ENCODE measurements at regions not wholly inside any gene's neighbourhood (a gene's known extent, or its start where the extent isn't known, plus 50 kb on each side); places are given as distances from the start of the nearest gene placed in this dataset.
"Not testable (repeated sequence)": the region's sequence is repeated elsewhere in the genome, so short reads cannot be mapped to it uniquely, and the experiment has no call there.

GRCh38 chr9:101877439-101877838 is 139.0 kb upstream of the GRIN3A start:
- DNase-seq (ENCODE audit: low read depth), result no peak

- DNase-seq (ENCODE audit: low read depth), result no peak
These were observed 123.0 kb upstream of the GRIN3A start for GRCh38 chr9:101861472-101861871.

- no peak for DNase-seq (ENCODE audit: low read depth)
These were observed 122.5 kb upstream of the GRIN3A start for GRCh38 chr9:101860920-101861319.

- no peak for DNase-seq (ENCODE audit: low read depth)
These were observed 121.2 kb upstream of the GRIN3A start for GRCh38 chr9:101859620-101860019.

GRCh38 chr9:101858026-101858425 is 119.6 kb upstream of the GRIN3A start:
- no peak for DNase-seq (ENCODE audit: low read depth)

- no peak for DNase-seq (ENCODE audit: low read depth)
These were observed 110.8 kb upstream of the GRIN3A start for GRCh38 chr9:101849102-101849707.

GRCh38 chr9:101848485-101848919 is 110.1 kb upstream of the GRIN3A start:
- no peak for DNase-seq (ENCODE audit: low read depth)

GRCh38 chr9:101846161-101846560 is 107.7 kb upstream of the GRIN3A start:
- no peak for DNase-seq (ENCODE audit: low read depth)

- no peak for DNase-seq (ENCODE audit: low read depth)
These were observed 102.3 kb upstream of the GRIN3A start for GRCh38 chr9:101840694-101841188.

GRCh38 chr9:101838988-101839387 is 100.5 kb upstream of the GRIN3A start:
- not testable (repeated sequence) for DNase-seq (ENCODE audit: low read depth)

GRCh38 chr9:101836021-101836420 is 97.6 kb upstream of the GRIN3A start:
- no peak for DNase-seq (ENCODE audit: low read depth)

- DNase-seq (ENCODE audit: low read depth), result no peak
These were observed 94.0 kb upstream of the GRIN3A start for GRCh38 chr9:101832486-101832885.

- not testable (repeated sequence) for DNase-seq (ENCODE audit: low read depth)
These were observed 83.0 kb upstream of the GRIN3A start for GRCh38 chr9:101821450-101821849.

GRCh38 chr9:101820983-101821382 is 82.5 kb upstream of the GRIN3A start:
- not testable (repeated sequence) for DNase-seq (ENCODE audit: low read depth)

GRCh38 chr9:101814064-101814463 is 75.6 kb upstream of the GRIN3A start:
- no peak for DNase-seq (ENCODE audit: low read depth)

- DNase-seq (ENCODE audit: low read depth), result not testable (repeated sequence)
These were observed 69.4 kb upstream of the GRIN3A start for GRCh38 chr9:101807879-101808278.

GRCh38 chr9:101796044-101796443 is 57.6 kb upstream of the GRIN3A start:
- DNase-seq (ENCODE audit: low read depth), result no peak

GRCh38 chr9:101795147-101795546 is 56.7 kb upstream of the GRIN3A start:
- DNase-seq (ENCODE audit: low read depth), result no peak

GRCh38 chr9:101792475-101792874 is 54.0 kb upstream of the GRIN3A start:
- no peak for DNase-seq (ENCODE audit: low read depth)

- no peak for DNase-seq (ENCODE audit: low read depth)
These were observed 53.5 kb upstream of the GRIN3A start for GRCh38 chr9:101791938-101792337.

- no peak for DNase-seq (ENCODE audit: low read depth)
These were observed 53.1 kb upstream of the GRIN3A start for GRCh38 chr9:101791533-101791932.

Measured in LHCN-M2 (cell line).